SK-N-SH treated with all-trans-retinoic acid at 6 μM for 48 hours (cell line): ENCODE measurements at regions not wholly inside any gene's neighbourhood (a gene's known extent, or its start where the extent isn't known, plus 50 kb on each side); places are given as distances from the start of the nearest gene placed in this dataset.

Experiments
- ARNTL ChIP-seq: fragments of 450-650 bp; formaldehyde crosslinking; IDR thresholded peaks from 2 replicates; pipeline ENCODE4 v1.5.0; 2020; ENCODE audit warnings: low read depth, mild to moderate bottlenecking, moderate library complexity, borderline replicate concordance
- BACH2 ChIP-seq: fragments of 250-450 bp; sonication (Bioruptor Pico); IDR thresholded peaks from 2 replicates; pipeline ENCODE4 v1.9.0; 2021; ENCODE audit warnings: mild to moderate bottlenecking, borderline replicate concordance
- CREB5 ChIP-seq: fragments of 250-450 bp; sonication (Bioruptor Pico); IDR thresholded peaks from 2 replicates; pipeline ENCODE4 v1.5.1; 2020; ENCODE audit warnings: low read depth, mild to moderate bottlenecking, moderate library complexity
- CSDC2 ChIP-seq: fragments of 250-450 bp; sonication (Bioruptor Pico); IDR thresholded peaks from 2 replicates; pipeline ENCODE4 v1.5.0; 2020; ENCODE audit warnings: mild to moderate bottlenecking, moderate library complexity
- CSRNP3 ChIP-seq: fragments of 250-450 bp; sonication (Bioruptor Pico); IDR thresholded peaks from 2 replicates; pipeline ENCODE4 v1.5.1; 2021; ENCODE audit warnings: mild to moderate bottlenecking, moderate library complexity
- ISL1 ChIP-seq: fragments of 250-450 bp; sonication (Bioruptor Pico); IDR thresholded peaks from 2 replicates; pipeline ENCODE4 v2.1.2; 2022; ENCODE audit warnings: mild to moderate bottlenecking, moderate library complexity
- OSR1 ChIP-seq: fragments of 250-450 bp; sonication (Bioruptor Pico); IDR thresholded peaks from 2 replicates; pipeline ENCODE4 v1.8.0; 2022; ENCODE audit warnings: moderate library complexity, mild to moderate bottlenecking, inconsistent platforms
- PATZ1 ChIP-seq: fragments of 250-450 bp; sonication (Bioruptor Pico); IDR thresholded peaks from 2 replicates; pipeline ENCODE4 v1.8.0; 2020; ENCODE audit warnings: mild to moderate bottlenecking, moderate library complexity, borderline replicate concordance
- PPARA ChIP-seq: fragments of 250-450 bp; sonication (Bioruptor Pico); IDR thresholded peaks from 2 replicates; pipeline ENCODE4 v1.5.0; 2020; ENCODE audit warnings: mild to moderate bottlenecking, borderline replicate concordance
- RARB ChIP-seq: fragments of 250-450 bp; sonication (Bioruptor Pico); IDR thresholded peaks from 2 replicates; pipeline ENCODE4 v1.8.0; 2021; ENCODE audit warnings: mild to moderate bottlenecking, moderate library complexity
- TOX ChIP-seq: fragments of 250-450 bp; sonication (Bioruptor Pico); IDR thresholded peaks from 2 replicates; pipeline ENCODE4 v1.8.0; 2021; ENCODE audit warnings: mild to moderate bottlenecking, moderate library complexity, borderline replicate concordance
- TSHZ2 ChIP-seq: fragments of 250-450 bp; sonication (Bioruptor Pico); IDR thresholded peaks from 2 replicates; pipeline ENCODE4 v1.5.0; 2020; ENCODE audit warnings: mild to moderate bottlenecking, moderate library complexity

GRCh38 chr3:166471074-166471767 is 634.0 kb upstream of the BCHE start:
- TF ChIP-seq TSHZ2 (CRISPR knock-in tag): no peak
- no peak for TF ChIP-seq ARNTL (CRISPR knock-in tag)
- TF ChIP-seq CSRNP3 (CRISPR knock-in tag): no peak
- TF ChIP-seq TOX (CRISPR knock-in tag): no peak
- TF ChIP-seq ISL1 (CRISPR knock-in tag): no peak
- no peak for TF ChIP-seq OSR1
- no peak for TF ChIP-seq PATZ1
- TF ChIP-seq CREB5 (CRISPR knock-in tag): no peak
- no peak for TF ChIP-seq PPARA (CRISPR knock-in tag)
- TF ChIP-seq RARB: no peak
- TF ChIP-seq BACH2: no peak
- no peak for TF ChIP-seq CSDC2 (CRISPR knock-in tag)
